Activated T-helper 2 cell treated with anti-CD3 and anti-CD28 coated beads, Interferon-gamma antibody, Interleukin-2, Interleukin-4, amounts not matched to agents 10 μg/mL and 5 μg/mL and 100 μg/mL, durations not matched to agents 14 hours and 24 hours and 36 hours (primary cell): ENCODE measurements at regions not wholly inside any gene's neighbourhood (a gene's known extent, or its start where the extent isn't known, plus 50 kb on each side); places are given as distances from the start of the nearest gene placed in this dataset.
"Not testable (repeated sequence)": the region's sequence is repeated elsewhere in the genome, so short reads cannot be mapped to it uniquely, and the experiment has no call there.

Experiments used
- DNase-seq: peaks from one replicate; pipeline ENCODE4 v3.0.0; 2021; ENCODE audit warnings: low spot score
- H3K27ac Mint-ChIP-seq: one replicate; pipeline ENCODE4 v1.8.0; 2021; ENCODE audit warnings: mixed read lengths
- H3K27me3 Mint-ChIP-seq: one replicate; pipeline ENCODE4 v1.8.0; 2021; ENCODE audit warnings: low read depth, mixed read lengths
- H3K36me3 Mint-ChIP-seq: one replicate; pipeline ENCODE4 v1.8.0; 2021; ENCODE audit warnings: low read depth, mixed read lengths
- H3K4me1 Mint-ChIP-seq: one replicate; pipeline ENCODE4 v1.8.0; 2021; ENCODE audit warnings: low read depth, mixed read lengths
- H3K4me3 Mint-ChIP-seq: one replicate; pipeline ENCODE4 v1.8.0; 2021; ENCODE audit warnings: low read depth, mild to moderate bottlenecking, moderate library complexity, mixed read lengths
- H3K9me3 Mint-ChIP-seq: one replicate; pipeline ENCODE4 v1.8.0; 2021; ENCODE audit warnings: mixed read lengths
- intact Hi-C: fragments of 100-400 bp; cut with micrococcal nuclease; formaldehyde crosslinking; loops from one replicate; pipeline ENCODE4 v1.15.1; 2023

GRCh38 chr12:131570596-131570995, 140.3 kb upstream of the SFSWAP start:
- H3K4me1 Mint-ChIP-seq: no peaks in the 10 kb centered on the region
- no peak for DNase-seq
- H3K27ac Mint-ChIP-seq: no peak overlapping the region
- no peak overlapping the region for H3K4me3 Mint-ChIP-seq
- H3K36me3 Mint-ChIP-seq: no peaks in the 10 kb centered on the region
- peaks cover 4% of the 10 kb centered on the region for H3K27me3 Mint-ChIP-seq
- intact Hi-C loops: no loop called here
- no peaks in the 10 kb centered on the region for H3K9me3 Mint-ChIP-seq

- intact Hi-C loops: no loop called here
- DNase-seq: no peak
- Mint-ChIP-seq H3K36me3 (no peaks in the 10 kb centered on the region), H3K27ac (no peak overlapping the region), H3K9me3 (no peaks in the 10 kb centered on the region), H3K4me3 (no peak overlapping the region), H3K4me1 (no peaks in the 10 kb centered on the region), H3K27me3 (peaks cover 4% of the 10 kb centered on the region)
These were observed 139.1 kb upstream of the SFSWAP start for GRCh38 chr12:131571827-131572226.

GRCh38 chr12:131572626-131573025, 138.3 kb upstream of the SFSWAP start:
- Mint-ChIP-seq H3K4me1 (no peaks in the 10 kb centered on the region), H3K27ac (no peak overlapping the region), H3K4me3 (no peak overlapping the region), H3K27me3 (peaks cover 4% of the 10 kb centered on the region), H3K36me3 (no peaks in the 10 kb centered on the region), H3K9me3 (no peaks in the 10 kb centered on the region)
- no peak for DNase-seq
- intact Hi-C loops: no loop called here

- Mint-ChIP-seq H3K27ac (no peak overlapping the region), H3K4me1 (no peaks in the 10 kb centered on the region)
These were observed 137.1 kb upstream of the SFSWAP start for GRCh38 chr12:131573631-131574394.

GRCh38 chr12:131574395-131574771, 136.5 kb upstream of the SFSWAP start:
- H3K27ac Mint-ChIP-seq: no peak overlapping the region
- DNase-seq: no peak
- no peaks in the 10 kb centered on the region for H3K36me3 Mint-ChIP-seq
- no peak overlapping the region for H3K4me3 Mint-ChIP-seq
- peaks cover 4% of the 10 kb centered on the region for H3K27me3 Mint-ChIP-seq
- intact Hi-C loops: no loop called here
- H3K9me3 Mint-ChIP-seq: no peaks in the 10 kb centered on the region
- H3K4me1 Mint-ChIP-seq: no peaks in the 10 kb centered on the region

More at GRCh38 chr12:131573631-131574394, 137.1 kb upstream of the SFSWAP start:
- no peaks in the 10 kb centered on the region for H3K36me3 Mint-ChIP-seq
- intact Hi-C loops: no loop called here
- no peak for DNase-seq
- H3K4me3 Mint-ChIP-seq: no peak overlapping the region
- peaks cover 3% of the 10 kb centered on the region for H3K27me3 Mint-ChIP-seq
- H3K9me3 Mint-ChIP-seq: no peaks in the 10 kb centered on the region

GRCh38 chr12:131575371-131575770, 135.5 kb upstream of the SFSWAP start:
- Mint-ChIP-seq H3K36me3 (no peaks in the 10 kb centered on the region), H3K4me3 (no peak overlapping the region), H3K4me1 (no peaks in the 10 kb centered on the region), H3K27ac (no peak overlapping the region), H3K9me3 (no peaks in the 10 kb centered on the region), H3K27me3 (peaks cover 8% of the 10 kb centered on the region)
- DNase-seq: no peak
- intact Hi-C loops: no loop called here

GRCh38 chr12:131576734-131577133, 134.2 kb upstream of the SFSWAP start:
- H3K36me3 Mint-ChIP-seq, H3K27ac Mint-ChIP-seq, H3K4me1 Mint-ChIP-seq, H3K9me3 Mint-ChIP-seq, DNase-seq, intact Hi-C loops, H3K4me3 Mint-ChIP-seq, H3K27me3 Mint-ChIP-seq: not testable (repeated sequence)

- Mint-ChIP-seq H3K4me1 (no peaks in the 10 kb centered on the region), H3K27me3 (peaks cover 10% of the 10 kb centered on the region), H3K4me3 (no peak overlapping the region), H3K36me3 (no peaks in the 10 kb centered on the region), H3K9me3 (peaks cover 4% of the 10 kb centered on the region), H3K27ac (no peak overlapping the region)
- DNase-seq: no peak
- intact Hi-C loops: no loop called here
These were observed 133.1 kb upstream of the SFSWAP start for GRCh38 chr12:131577766-131578165.

GRCh38 chr12:131578828-131579470, 131.9 kb upstream of the SFSWAP start:
- Mint-ChIP-seq H3K27ac (no peak overlapping the region), H3K9me3 (peaks cover 4% of the 10 kb centered on the region), H3K36me3 (no peaks in the 10 kb centered on the region), H3K4me1 (peaks cover 1% of the 10 kb centered on the region), H3K4me3 (no peak overlapping the region), H3K27me3 (peaks cover 10% of the 10 kb centered on the region)
- no peak for DNase-seq
- intact Hi-C loops: no loop called here

GRCh38 chr12:131583090-131583712, 127.7 kb upstream of the SFSWAP start:
- Mint-ChIP-seq H3K4me1 (peaks cover 1% of the 10 kb centered on the region), H3K4me3 (no peak overlapping the region), H3K9me3 (peaks cover 9% of the 10 kb centered on the region), H3K27ac (no peak overlapping the region), H3K36me3 (no peaks in the 10 kb centered on the region), H3K27me3 (peaks cover 10% of the 10 kb centered on the region)
- DNase-seq: no peak
- intact Hi-C loops: no loop called here

GRCh38 chr12:131586269-131586668, 124.6 kb upstream of the SFSWAP start:
- Mint-ChIP-seq H3K27ac (no peak overlapping the region), H3K27me3 (peaks cover 4% of the 10 kb centered on the region), H3K4me3 (no peak overlapping the region), H3K9me3 (peaks cover 9% of the 10 kb centered on the region), H3K36me3 (no peaks in the 10 kb centered on the region), H3K4me1 (peaks cover 1% of the 10 kb centered on the region)
- no peak for DNase-seq
- intact Hi-C loops: no loop called here

- H3K9me3 Mint-ChIP-seq: peaks cover 5% of the 10 kb centered on the region
- no peaks in the 10 kb centered on the region for H3K36me3 Mint-ChIP-seq
- no peak overlapping the region for H3K4me3 Mint-ChIP-seq
- no peak overlapping the region for H3K27ac Mint-ChIP-seq
- peaks cover 1% of the 10 kb centered on the region for H3K4me1 Mint-ChIP-seq
- no peak for DNase-seq
- intact Hi-C loops: no loop called here
- peaks cover 2% of the 10 kb centered on the region for H3K27me3 Mint-ChIP-seq
These were observed 124.1 kb upstream of the SFSWAP start for GRCh38 chr12:131586761-131587160.

GRCh38 chr12:131587565-131587964, 123.3 kb upstream of the SFSWAP start:
- Mint-ChIP-seq H3K27me3 (peaks cover 2% of the 10 kb centered on the region), H3K9me3 (peaks cover 5% of the 10 kb centered on the region), H3K27ac (no peak overlapping the region), H3K4me1 (peaks cover 6% of the 10 kb centered on the region), H3K36me3 (no peaks in the 10 kb centered on the region), H3K4me3 (no peak overlapping the region)
- intact Hi-C loops: no loop called here
- no peak for DNase-seq
